HL-60 (cell line): ENCODE measurements at regions not wholly inside any gene's neighbourhood (a gene's known extent, or its start where the extent isn't known, plus 50 kb on each side); places are given as distances from the start of the nearest gene placed in this dataset.

Experiments
- DNase-seq, 2 experiments: peaks; one replicate each; pipeline ENCODE4 v3.0.0-alpha.2; 2010 to 2020; ENCODE audit warnings: low read depth in 1 of 2, low spot score in 1 of 2
- H3K27ac ChIP-seq: fragments of 250-450 bp; sonication (Bioruptor Pico); replicated peaks from 2 replicates; pipeline ENCODE4 v1.5.1; 2020; ENCODE audit warnings: mild to moderate bottlenecking, moderate library complexity
- H3K27me3 ChIP-seq: fragments of 250-450 bp; sonication (Bioruptor Pico); 2 replicates; pipeline ENCODE4 v1.5.1; 2021; ENCODE audit warnings: mild to moderate bottlenecking, moderate library complexity; ENCODE audit not compliant: insufficient read depth, poor library complexity, severe bottlenecking
- H3K4me3 ChIP-seq: replicated peaks from 2 replicates; pipeline ENCODE4 v1.5.1; 2011; ENCODE audit warnings: mild to moderate bottlenecking, control low read depth, low read length; ENCODE audit not compliant: insufficient read depth
- CTCF ChIP-seq: IDR thresholded peaks from one replicate; pipeline ENCODE4 v1.5.1; 2011; ENCODE audit warnings: low read length, control low read depth, inconsistent platforms; ENCODE audit not compliant: insufficient read depth
- GABPA ChIP-seq: IDR thresholded peaks from 2 replicates; pipeline ENCODE4 v1.6.1; 2012; ENCODE audit warnings: low read depth
- POLR2AphosphoS5 ChIP-seq: IDR thresholded peaks from 2 replicates; pipeline ENCODE4 v1.6.1; 2012; ENCODE audit warnings: low read depth
- SPI1 ChIP-seq: IDR thresholded peaks from 2 replicates; pipeline ENCODE4 v1.6.1; 2012; ENCODE audit warnings: low read depth, mild to moderate bottlenecking, borderline replicate concordance
- TF ChIP-seq, protein P1 (sequence below): IDR thresholded peaks from 2 replicates; pipeline ENCODE4 v1.6.1; 2012; ENCODE audit warnings: low read depth; ENCODE audit not compliant: insufficient replicate concordance

DNA sequence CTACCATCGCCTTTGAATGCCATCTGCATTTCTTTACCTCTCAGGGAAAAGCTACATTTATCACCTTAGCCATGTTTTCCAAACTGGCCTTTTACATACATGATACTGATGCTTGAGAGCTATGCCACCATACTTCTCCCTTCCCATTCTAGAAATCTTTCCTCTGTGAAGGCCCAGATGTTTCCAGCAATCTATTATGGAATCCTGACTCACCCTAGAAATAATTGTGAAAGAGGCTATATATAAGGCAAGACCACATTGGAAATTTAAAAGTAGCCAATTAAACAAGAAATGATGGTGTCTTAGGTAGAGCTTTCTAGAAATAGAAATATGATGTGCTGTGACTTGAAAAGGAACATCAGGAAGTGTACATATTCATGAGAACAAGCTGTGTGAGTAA is 389.7 kb downstream of the INHBA start:
- H3K27me3 ChIP-seq, result no peaks in the 10 kb centered on the region
- no peak overlapping the region for H3K27ac ChIP-seq
- TF ChIP-seq GABPA (no peak), POLR2AphosphoS5 (no peak), CTCF (no peak), SPI1 (no peak)
- TF ChIP-seq, protein P1, sequence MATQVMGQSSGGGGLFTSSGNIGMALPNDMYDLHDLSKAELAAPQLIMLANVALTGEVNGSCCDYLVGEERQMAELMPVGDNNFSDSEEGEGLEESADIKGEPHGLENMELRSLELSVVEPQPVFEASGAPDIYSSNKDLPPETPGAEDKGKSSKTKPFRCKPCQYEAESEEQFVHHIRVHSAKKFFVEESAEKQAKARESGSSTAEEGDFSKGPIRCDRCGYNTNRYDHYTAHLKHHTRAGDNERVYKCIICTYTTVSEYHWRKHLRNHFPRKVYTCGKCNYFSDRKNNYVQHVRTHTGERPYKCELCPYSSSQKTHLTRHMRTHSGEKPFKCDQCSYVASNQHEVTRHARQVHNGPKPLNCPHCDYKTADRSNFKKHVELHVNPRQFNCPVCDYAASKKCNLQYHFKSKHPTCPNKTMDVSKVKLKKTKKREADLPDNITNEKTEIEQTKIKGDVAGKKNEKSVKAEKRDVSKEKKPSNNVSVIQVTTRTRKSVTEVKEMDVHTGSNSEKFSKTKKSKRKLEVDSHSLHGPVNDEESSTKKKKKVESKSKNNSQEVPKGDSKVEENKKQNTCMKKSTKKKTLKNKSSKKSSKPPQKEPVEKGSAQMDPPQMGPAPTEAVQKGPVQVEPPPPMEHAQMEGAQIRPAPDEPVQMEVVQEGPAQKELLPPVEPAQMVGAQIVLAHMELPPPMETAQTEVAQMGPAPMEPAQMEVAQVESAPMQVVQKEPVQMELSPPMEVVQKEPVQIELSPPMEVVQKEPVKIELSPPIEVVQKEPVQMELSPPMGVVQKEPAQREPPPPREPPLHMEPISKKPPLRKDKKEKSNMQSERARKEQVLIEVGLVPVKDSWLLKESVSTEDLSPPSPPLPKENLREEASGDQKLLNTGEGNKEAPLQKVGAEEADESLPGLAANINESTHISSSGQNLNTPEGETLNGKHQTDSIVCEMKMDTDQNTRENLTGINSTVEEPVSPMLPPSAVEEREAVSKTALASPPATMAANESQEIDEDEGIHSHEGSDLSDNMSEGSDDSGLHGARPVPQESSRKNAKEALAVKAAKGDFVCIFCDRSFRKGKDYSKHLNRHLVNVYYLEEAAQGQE, result no peak
- no peak for DNase-seq
- H3K4me3 ChIP-seq, result no peak overlapping the region

DNA sequence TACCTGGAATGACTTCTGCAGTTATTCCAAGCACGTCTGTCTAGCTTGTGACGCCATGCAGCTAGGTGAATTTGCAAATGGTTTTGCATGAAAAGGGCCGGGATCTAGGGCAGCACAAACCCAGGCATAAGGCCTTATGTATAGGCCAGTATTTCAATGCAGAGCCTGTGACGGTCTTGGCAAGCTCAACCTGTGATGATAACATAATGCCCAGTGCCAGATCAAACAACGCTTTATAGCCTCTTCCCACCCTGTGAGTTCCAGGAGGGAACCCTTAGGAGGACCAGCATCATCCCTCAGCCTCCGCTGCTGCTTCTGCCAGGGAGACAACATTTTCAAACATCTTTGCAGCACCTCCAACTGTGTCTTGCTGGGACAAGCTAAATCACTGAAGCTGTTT is 390.7 kb downstream of the INHBA start:
- H3K27me3 ChIP-seq, result no peaks in the 10 kb centered on the region
- no peak overlapping the region for H3K27ac ChIP-seq
- no peak overlapping the region for H3K4me3 ChIP-seq
- no peak for DNase-seq
- no peak for TF ChIP-seq SPI1
- TF ChIP-seq POLR2AphosphoS5, result no peak
- TF ChIP-seq, protein P1, result no peak
- TF ChIP-seq GABPA, result no peak
- no peak for TF ChIP-seq CTCF

DNA sequence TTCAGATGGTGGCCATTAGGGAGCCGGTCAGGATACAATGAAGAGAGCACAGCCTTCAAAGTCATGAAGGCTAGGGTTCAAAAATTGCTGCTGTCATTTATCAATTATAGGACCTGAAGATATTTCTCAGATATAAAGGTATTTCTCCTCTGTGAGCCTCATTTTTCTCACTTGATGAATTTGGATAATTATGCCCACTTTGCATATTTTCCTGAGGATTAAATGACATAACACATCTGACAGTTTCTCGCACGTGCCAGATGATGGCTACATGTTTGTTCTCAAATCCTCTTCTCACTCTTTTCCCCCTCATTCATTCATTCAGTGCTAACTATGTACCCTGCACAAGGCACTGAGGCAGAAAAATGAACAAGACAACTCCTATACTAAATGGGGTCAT is 391.6 kb downstream of the INHBA start:
- H3K4me3 ChIP-seq, result no peak overlapping the region
- H3K27me3 ChIP-seq, result no peaks in the 10 kb centered on the region
- H3K27ac ChIP-seq, result no peak overlapping the region
- TF ChIP-seq CTCF (no peak), SPI1 (no peak), POLR2AphosphoS5 (no peak), GABPA (no peak)
- TF ChIP-seq, protein P1, result no peak
- DNase-seq, result no peak
